Activated CD4-positive, alpha-beta T cell treated with anti-CD3 and anti-CD28 coated beads for 36 hours (primary cell): ENCODE measurements at regions not wholly inside any gene's neighbourhood (a gene's known extent, or its start where the extent isn't known, plus 50 kb on each side); places are given as distances from the start of the nearest gene placed in this dataset.
A peak's percentile ranks its signal among the peaks of the same experiment; 100 is the strongest.

Experiments used
- ATAC-seq: fragments of 200-7000 bp; cut with Tn5 transposase; one replicate; pipeline ENCODE4 v1.10.0; 2021; ENCODE audit warnings: mild to moderate bottlenecking, moderate library complexity
- CTCF ChIA-PET: fragments of 350-600 bp; sonication (Branson Sonifier 250); formaldehyde crosslinking; loops from one replicate; lab custom pipeline; 2021; ENCODE audit warnings: antibody characterized with exemption; lab: Charles Lee
- POLR2A ChIA-PET: fragments of 350-600 bp; sonication (Branson Sonifier 250); formaldehyde crosslinking; loops from one replicate; lab custom pipeline; 2021; ENCODE audit warnings: antibody characterized with exemption, inconsistent platforms; lab: Charles Lee
- DNase-seq: peaks from one replicate; pipeline ENCODE4 v3.0.0-alpha.2; 2020
- H3K27ac Mint-ChIP-seq: one replicate; pipeline ENCODE4 v1.8.0; 2021; ENCODE audit warnings: mixed read lengths
- H3K27me3 Mint-ChIP-seq: one replicate; pipeline ENCODE4 v1.8.0; 2021; ENCODE audit warnings: mixed read lengths
- H3K36me3 Mint-ChIP-seq: one replicate; pipeline ENCODE4 v1.8.0; 2021; ENCODE audit warnings: low read depth, mixed read lengths
- H3K4me1 Mint-ChIP-seq: one replicate; pipeline ENCODE4 v1.8.0; 2021; ENCODE audit warnings: mixed read lengths
- H3K4me3 Mint-ChIP-seq: one replicate; pipeline ENCODE4 v1.8.0; 2021; ENCODE audit warnings: mild to moderate bottlenecking, moderate library complexity, mixed read lengths
- H3K9me3 Mint-ChIP-seq: one replicate; pipeline ENCODE4 v1.8.0; 2021; ENCODE audit warnings: low read depth, mixed read lengths
- intact Hi-C, 2 experiments: fragments of 100-400 bp; cut with DNase I in 1 of 2; cut with micrococcal nuclease in 1 of 2; formaldehyde crosslinking; loops; one replicate each; pipeline versions ENCODE4 v1.14.2 to v1.15.1; 2022 to 2024; cut with DNase I, micrococcal nuclease

DNA sequence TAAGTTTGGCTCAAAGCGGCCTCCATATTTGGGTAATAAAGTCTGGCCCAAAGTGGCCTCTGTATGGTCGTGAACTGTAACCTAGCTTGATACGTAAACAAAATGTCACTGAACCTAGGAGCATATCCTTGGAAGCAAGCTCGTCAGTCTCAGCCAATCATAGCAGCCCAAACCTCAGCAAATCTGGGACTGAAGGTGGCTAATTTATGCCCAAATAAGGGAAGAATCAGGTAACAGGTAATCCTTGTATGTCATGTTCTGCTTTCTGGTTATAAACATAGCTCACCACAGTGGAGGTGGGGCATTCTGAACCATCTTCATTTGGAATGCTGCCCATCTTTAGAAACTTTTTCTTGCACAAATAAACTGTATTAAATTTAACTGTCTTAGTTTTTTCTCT, 281.1 kb downstream of the TTLL7 start:
- Mint-ChIP-seq H3K4me1 (no peaks in the 10 kb centered on the region), H3K27me3 (no peaks in the 10 kb centered on the region), H3K36me3 (no peaks in the 10 kb centered on the region), H3K9me3 (no peaks in the 10 kb centered on the region), H3K27ac (no peak overlapping the region), H3K4me3 (no peak overlapping the region)
- POLR2A ChIA-PET: no interaction called here
- CTCF ChIA-PET: no interaction called here
- DNase-seq: no peak
- ATAC-seq: no peak
- intact Hi-C loops: no loop called here

DNA sequence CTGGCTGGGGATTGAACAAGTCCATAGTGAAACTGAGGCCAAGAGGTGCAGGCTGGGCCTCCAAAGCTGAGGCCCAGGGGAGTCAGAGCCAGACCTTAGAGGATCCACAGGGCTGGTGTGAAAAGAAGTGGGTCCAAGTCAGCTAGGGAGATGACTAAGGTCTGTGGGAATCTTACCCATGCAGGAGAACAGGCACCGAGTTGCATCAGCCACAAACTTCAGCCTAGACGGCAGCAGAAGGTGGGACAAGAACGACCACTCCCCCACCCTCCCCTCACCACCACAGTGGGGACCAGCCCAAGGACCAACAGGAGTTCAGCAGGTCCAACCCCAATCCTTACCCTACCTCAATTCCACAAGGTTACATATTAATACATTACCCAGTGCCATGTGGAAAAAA, 282.3 kb downstream of the TTLL7 start:
- H3K9me3 Mint-ChIP-seq: no peaks in the 10 kb centered on the region
- H3K4me3 Mint-ChIP-seq: no peak overlapping the region
- no peak for ATAC-seq
- no peak for DNase-seq
- intact Hi-C loops: no loop called here
- H3K27ac Mint-ChIP-seq: no peak overlapping the region
- ChIA-PET POLR2A (no interaction called here), CTCF (interaction anchor here (0.5 to 1.3 kb wide), 3 partner anchors 9 to 662 kb away, joined by 3 to 5 read pairs (median 4); no protein-coding TSS in a partner anchor)
- no peaks in the 10 kb centered on the region for H3K27me3 Mint-ChIP-seq
- no peaks in the 10 kb centered on the region for H3K36me3 Mint-ChIP-seq
- no peaks in the 10 kb centered on the region for H3K4me1 Mint-ChIP-seq

DNA sequence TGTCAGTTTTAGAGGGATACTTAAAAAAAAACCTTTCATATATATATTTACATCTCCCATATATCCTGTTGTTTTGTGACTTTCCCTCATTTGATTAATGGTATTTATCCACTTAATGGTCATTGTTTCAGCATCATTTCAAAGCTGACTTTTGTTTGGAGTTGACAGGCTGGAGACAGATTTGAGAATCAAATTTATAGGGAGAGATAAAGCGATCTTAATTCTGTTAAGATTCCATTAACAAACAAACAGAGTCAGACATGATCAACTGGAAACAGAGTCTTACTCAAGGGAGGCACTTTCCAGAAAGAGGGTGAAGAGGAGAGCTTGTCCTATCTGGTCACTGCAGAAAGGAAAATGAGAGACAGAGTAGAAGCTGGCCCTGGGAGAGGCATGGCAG, 283.4 kb downstream of the TTLL7 start:
- CTCF ChIA-PET: interaction anchor here (1.3 kb wide), 1 partner anchor 10 kb away, joined by 4 read pairs; no protein-coding TSS in a partner anchor
- H3K36me3 Mint-ChIP-seq: no peaks in the 10 kb centered on the region
- intact Hi-C loops: no loop called here
- DNase-seq (no peak), ATAC-seq (no peak)
- no peaks in the 10 kb centered on the region for H3K4me1 Mint-ChIP-seq
- POLR2A ChIA-PET: no interaction called here
- H3K27ac Mint-ChIP-seq: no peak overlapping the region
- no peaks in the 10 kb centered on the region for H3K27me3 Mint-ChIP-seq
- H3K9me3 Mint-ChIP-seq: no peaks in the 10 kb centered on the region
- H3K4me3 Mint-ChIP-seq: no peak overlapping the region

DNA sequence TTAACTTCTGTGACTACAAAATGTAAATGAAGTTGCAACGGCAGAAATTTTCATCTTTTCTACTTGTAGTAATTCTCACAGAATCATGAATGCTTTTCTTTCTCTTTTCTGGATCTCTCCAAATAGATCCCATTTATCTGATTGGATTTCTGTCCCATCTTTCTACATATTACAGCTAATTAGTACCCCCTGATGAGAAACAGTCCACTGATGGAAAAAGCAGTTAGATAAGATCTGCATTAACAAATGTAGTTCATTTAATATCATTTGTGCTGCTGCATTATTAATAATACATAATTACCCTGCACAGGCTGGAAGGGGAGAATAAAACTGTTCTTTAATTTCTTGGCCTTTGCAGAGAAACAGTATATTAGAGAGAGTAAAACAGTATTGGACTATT, 289.3 kb downstream of the TTLL7 start:
- intact Hi-C loops: loop anchor here in 1 of 2 experiments (5.0 kb wide), 1 partner anchor 77 kb away; no protein-coding TSS in a partner anchor
- DNase-seq (no peak), ATAC-seq (no peak)
- ChIA-PET CTCF (no interaction called here), POLR2A (no interaction called here)
- Mint-ChIP-seq H3K36me3 (no peaks in the 10 kb centered on the region), H3K9me3 (no peaks in the 10 kb centered on the region), H3K4me1 (peaks cover 14% of the 10 kb centered on the region), H3K4me3 (no peak overlapping the region), H3K27ac (no peak overlapping the region), H3K27me3 (no peaks in the 10 kb centered on the region)

DNA sequence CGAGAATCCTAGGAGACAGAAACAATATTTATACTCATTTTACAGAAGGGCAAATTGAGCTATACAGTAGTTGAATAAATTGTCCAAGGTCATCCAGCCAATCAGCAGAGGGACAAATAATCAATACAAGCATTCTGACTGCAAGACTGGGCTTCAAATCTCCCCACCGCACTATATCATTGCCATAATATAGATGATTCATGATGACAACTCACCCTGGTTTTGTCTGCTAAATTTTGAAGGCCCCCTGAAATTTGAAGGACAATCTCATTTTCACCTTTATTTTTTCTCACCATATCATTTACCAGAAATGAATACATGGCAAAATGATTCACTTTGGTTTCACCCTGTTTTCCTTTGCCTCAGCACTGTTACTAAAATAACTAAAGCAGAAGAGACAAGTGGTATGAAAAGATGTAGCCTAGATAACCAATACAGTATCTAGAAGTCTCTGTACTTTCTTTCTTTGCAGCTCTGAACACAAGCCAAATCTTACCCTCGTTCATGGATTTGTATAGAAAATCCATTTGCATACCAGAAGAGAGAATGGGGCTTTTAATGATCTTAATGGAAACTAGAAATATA, 292.5 kb downstream of the TTLL7 start:
- ChIA-PET POLR2A (no interaction called here), CTCF (interaction anchor here (0.6 to 1.5 kb wide), 2 partner anchors 12 to 1960 kb away, joined by 3 to 4 read pairs; no protein-coding TSS in a partner anchor)
- H3K9me3 Mint-ChIP-seq: no peaks in the 10 kb centered on the region
- DNase-seq (no peak), ATAC-seq (peak; percentile 80)
- intact Hi-C loops: loop anchor here in 1 of 2 experiments (5.0 kb wide), 1 partner anchor 74 kb away; no protein-coding TSS in a partner anchor
- no peak overlapping the region for H3K4me3 Mint-ChIP-seq
- peaks cover 31% of the 10 kb centered on the region for H3K4me1 Mint-ChIP-seq
- no peaks in the 10 kb centered on the region for H3K27me3 Mint-ChIP-seq
- H3K27ac Mint-ChIP-seq: no peak overlapping the region
- H3K36me3 Mint-ChIP-seq: no peaks in the 10 kb centered on the region

DNA sequence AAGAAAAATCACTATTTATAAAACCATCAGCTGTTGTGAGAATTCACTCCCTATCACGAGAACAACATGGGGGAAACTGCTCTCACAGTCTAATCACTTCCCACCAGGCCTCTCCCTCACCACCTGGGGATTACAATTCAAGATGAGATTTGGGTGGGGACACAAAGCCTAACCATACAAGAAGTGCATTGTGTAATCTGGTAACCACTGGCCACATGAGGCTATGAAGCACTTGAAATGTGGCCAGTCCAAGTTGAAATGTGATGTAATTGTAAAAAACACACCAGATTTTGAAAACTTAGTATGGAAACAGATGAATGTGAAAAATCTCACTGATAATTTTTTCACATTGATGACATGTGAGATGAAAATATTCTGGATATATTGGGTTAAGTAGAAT, 293.8 kb downstream of the TTLL7 start:
- H3K4me3 Mint-ChIP-seq: no peak overlapping the region
- no peak overlapping the region for H3K27ac Mint-ChIP-seq
- no peak for ATAC-seq
- H3K27me3 Mint-ChIP-seq: no peaks in the 10 kb centered on the region
- DNase-seq: no peak
- no peaks in the 10 kb centered on the region for H3K36me3 Mint-ChIP-seq
- ChIA-PET CTCF (interaction anchor here (1.1 kb wide), 1 partner anchor 60 kb away, joined by 3 read pairs; no protein-coding TSS in a partner anchor), POLR2A (no interaction called here)
- no peaks in the 10 kb centered on the region for H3K9me3 Mint-ChIP-seq
- H3K4me1 Mint-ChIP-seq: peaks cover 33% of the 10 kb centered on the region
- intact Hi-C loops: loop anchor here in 1 of 2 experiments (5.0 kb wide), 1 partner anchor 73 kb away; no protein-coding TSS in a partner anchor

DNA sequence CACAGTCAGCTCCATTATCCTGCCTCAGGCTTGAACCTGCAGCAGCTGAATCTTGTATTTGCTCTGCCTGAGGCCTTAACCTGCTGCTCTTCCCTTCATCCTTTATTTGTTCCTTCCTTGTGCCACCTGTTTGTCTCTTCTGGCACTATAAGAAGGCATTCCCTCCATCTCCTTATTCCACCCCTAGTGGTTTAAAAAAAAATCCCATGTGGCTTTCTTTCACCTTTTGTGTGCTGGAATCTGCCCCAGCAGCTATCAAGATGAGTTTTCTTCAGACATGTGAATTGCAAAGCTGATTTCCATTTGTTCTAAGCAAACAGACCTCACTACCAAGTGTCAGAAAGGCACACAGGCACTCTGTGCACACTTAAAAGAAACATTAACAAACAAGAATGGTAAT, 294.6 kb downstream of the TTLL7 start:
- no peaks in the 10 kb centered on the region for H3K36me3 Mint-ChIP-seq

DNA sequence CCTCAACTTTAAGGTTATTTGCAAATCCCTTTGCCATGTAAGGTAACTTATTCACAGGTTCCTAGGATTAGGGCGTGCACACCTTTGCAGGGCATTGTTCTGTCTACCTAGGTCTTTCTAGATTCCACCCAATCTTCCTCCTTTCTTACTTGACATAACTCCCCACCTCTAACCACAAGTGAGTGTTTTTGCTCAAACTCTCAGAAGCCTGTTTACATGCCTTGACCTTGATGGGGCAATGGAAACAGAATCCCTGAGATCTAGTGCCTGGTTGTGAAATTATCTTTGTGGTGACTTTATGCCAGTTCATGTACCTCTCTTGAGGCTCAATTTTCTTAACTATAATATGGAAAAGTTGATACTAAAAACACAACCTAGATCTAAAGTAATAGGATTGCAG, 296.6 kb downstream of the TTLL7 start:
- DNase-seq: no peak
- intact Hi-C loops: no loop called here
- POLR2A ChIA-PET: no interaction called here
- no peak overlapping the region for H3K27ac Mint-ChIP-seq
- H3K4me1 Mint-ChIP-seq: peaks cover 33% of the 10 kb centered on the region
- H3K36me3 Mint-ChIP-seq: no peaks in the 10 kb centered on the region
- peak; percentile 25 for ATAC-seq
- CTCF ChIA-PET: no interaction called here
- peaks cover 3% of the 10 kb centered on the region for H3K9me3 Mint-ChIP-seq
- no peaks in the 10 kb centered on the region for H3K27me3 Mint-ChIP-seq
- H3K4me3 Mint-ChIP-seq: no peak overlapping the region

More for the DNA sequence above, 294.6 kb downstream of the TTLL7 start:
- peaks cover 33% of the 10 kb centered on the region for H3K4me1 Mint-ChIP-seq
- H3K27me3 Mint-ChIP-seq: no peaks in the 10 kb centered on the region
- H3K4me3 Mint-ChIP-seq: no peak overlapping the region
- peak overlapping the region; percentile 58 for H3K27ac Mint-ChIP-seq
- ATAC-seq (no peak), DNase-seq (no peak)
- intact Hi-C loops: no loop called here
- POLR2A ChIA-PET: no interaction called here
- CTCF ChIA-PET: interaction anchor here (0.7 to 1.1 kb wide), 2 partner anchors 60 to 369 kb away, joined by 3 read pairs; no protein-coding TSS in a partner anchor
- H3K9me3 Mint-ChIP-seq: peaks cover 1% of the 10 kb centered on the region

DNA sequence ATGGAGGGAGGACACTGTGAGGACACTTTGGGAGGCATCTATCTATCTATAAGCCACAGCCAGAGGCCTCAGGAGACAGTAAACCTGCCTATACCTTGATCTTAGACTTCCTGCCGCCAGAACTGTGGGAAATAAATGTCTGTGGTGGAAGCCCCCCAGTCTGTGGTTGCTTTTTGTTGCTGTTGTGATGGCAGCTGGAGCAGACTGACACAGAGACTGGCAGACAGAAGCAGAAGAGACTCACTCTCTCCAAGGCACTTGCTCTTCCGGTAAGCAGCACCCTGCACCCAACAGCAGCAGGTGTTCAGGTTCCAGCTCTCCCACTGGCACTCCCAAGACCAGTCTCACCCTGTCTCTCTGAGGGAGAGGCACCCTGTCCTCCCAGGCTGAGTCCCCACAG, 297.6 kb downstream of the TTLL7 start:
- H3K9me3 Mint-ChIP-seq: peaks cover 3% of the 10 kb centered on the region
- H3K36me3 Mint-ChIP-seq: no peaks in the 10 kb centered on the region
- ChIA-PET POLR2A (no interaction called here), CTCF (interaction anchor here (1.4 kb wide), 1 partner anchor 15 kb away, joined by 5 read pairs; no protein-coding TSS in a partner anchor)
- intact Hi-C loops: no loop called here
- H3K27ac Mint-ChIP-seq: no peak overlapping the region
- H3K4me1 Mint-ChIP-seq: peaks cover 26% of the 10 kb centered on the region
- no peaks in the 10 kb centered on the region for H3K27me3 Mint-ChIP-seq
- DNase-seq: no peak
- ATAC-seq: peak; percentile 43
- no peak overlapping the region for H3K4me3 Mint-ChIP-seq

DNA sequence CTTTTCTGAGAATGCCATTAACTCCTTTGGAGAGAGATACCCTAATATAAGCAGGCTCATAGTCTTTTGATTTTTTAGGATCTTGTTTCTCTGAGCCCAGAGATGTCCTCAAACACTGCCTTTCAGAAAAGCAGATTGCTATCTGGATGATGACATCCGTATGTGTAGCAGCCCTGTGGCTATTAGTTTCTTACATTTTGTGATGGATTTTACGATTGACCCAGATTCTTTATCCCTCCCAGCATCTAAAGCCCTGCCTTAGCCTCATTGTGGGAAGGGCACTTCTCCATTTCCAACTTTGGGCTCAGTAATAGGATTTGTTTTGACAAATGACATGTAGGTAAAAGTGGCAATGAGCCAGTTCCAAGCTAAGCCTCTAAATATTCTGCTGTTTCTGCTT, 300.3 kb downstream of the TTLL7 start:
- intact Hi-C loops: no loop called here
- ATAC-seq: no peak
- CTCF ChIA-PET: no interaction called here
- Mint-ChIP-seq H3K9me3 (peaks cover 3% of the 10 kb centered on the region), H3K4me3 (no peak overlapping the region), H3K4me1 (peaks cover 26% of the 10 kb centered on the region), H3K27me3 (no peaks in the 10 kb centered on the region), H3K27ac (no peak overlapping the region), H3K36me3 (no peaks in the 10 kb centered on the region)
- DNase-seq: no peak
- POLR2A ChIA-PET: no interaction called here

DNA sequence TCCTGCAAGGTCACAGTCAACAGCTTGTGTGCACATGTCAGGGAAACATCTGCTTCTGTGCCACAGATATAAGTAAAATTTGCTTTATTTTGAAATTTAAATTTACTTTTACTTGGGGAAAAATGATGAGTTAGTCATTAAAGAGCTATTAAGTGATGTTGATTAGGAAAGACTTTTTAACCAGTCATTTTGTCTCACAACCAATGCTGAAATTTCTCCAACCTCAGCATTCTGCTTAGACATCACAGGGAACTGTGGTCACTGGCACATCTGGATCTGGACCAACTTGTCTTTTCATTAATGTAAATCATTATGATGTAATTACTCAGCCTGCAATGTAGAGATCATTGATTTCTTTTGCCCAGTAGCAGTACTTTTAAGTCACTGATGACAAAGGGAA, 301.0 kb downstream of the TTLL7 start:
- intact Hi-C loops: no loop called here
- DNase-seq: no peak
- Mint-ChIP-seq H3K4me3 (no peak overlapping the region), H3K4me1 (peaks cover 33% of the 10 kb centered on the region), H3K27ac (no peak overlapping the region), H3K27me3 (no peaks in the 10 kb centered on the region), H3K9me3 (peaks cover 3% of the 10 kb centered on the region), H3K36me3 (no peaks in the 10 kb centered on the region)
- ChIA-PET CTCF (interaction anchor here (1.3 kb wide), 1 partner anchor 17 kb away, joined by 3 read pairs; no protein-coding TSS in a partner anchor), POLR2A (no interaction called here)
- no peak for ATAC-seq

DNA sequence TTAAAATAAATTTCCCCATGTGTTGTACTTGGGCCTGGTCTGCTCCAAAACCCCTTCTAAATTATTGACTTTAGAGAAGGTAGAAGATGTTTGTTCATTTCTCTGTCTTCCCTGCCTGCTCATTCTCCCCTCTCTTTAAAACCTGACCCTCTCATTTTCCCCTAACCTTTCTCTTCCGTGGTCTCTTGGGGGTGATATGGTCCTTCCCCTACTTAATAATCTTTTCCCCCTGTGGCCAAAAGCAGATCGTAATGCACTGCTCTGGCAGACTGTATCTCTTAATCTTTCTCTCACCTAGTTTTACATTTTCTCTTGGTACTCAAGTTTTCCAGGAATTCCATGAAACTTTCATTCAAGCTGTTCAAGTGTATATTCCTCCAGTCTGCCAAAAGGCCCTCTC, 301.7 kb downstream of the TTLL7 start:
- no peak overlapping the region for H3K27ac Mint-ChIP-seq
- intact Hi-C loops: no loop called here
- ATAC-seq (no peak), DNase-seq (no peak)
- H3K4me3 Mint-ChIP-seq: no peak overlapping the region
- CTCF ChIA-PET: interaction anchor here (0.6 to 1.3 kb wide), 2 partner anchors 18 to 199 kb away, joined by 3 read pairs; no protein-coding TSS in a partner anchor
- H3K27me3 Mint-ChIP-seq: no peaks in the 10 kb centered on the region
- peaks cover 3% of the 10 kb centered on the region for H3K9me3 Mint-ChIP-seq
- peaks cover 33% of the 10 kb centered on the region for H3K4me1 Mint-ChIP-seq
- POLR2A ChIA-PET: no interaction called here
- no peaks in the 10 kb centered on the region for H3K36me3 Mint-ChIP-seq
